HG03095 (cell line): ENCODE measurements at regions not wholly inside any gene's neighbourhood (a gene's known extent, or its start where the extent isn't known, plus 50 kb on each side); places are given as distances from the start of the nearest gene placed in this dataset.

Source experiments
- ATAC-seq: cut with Tn5 transposase; IDR thresholded peaks from one replicate; pipeline ENCODE4 v1.9.1; 2021; ENCODE audit warnings: moderate library complexity; ENCODE audit not compliant: unreplicated experiment

GRCh38 chr16:60304720-60305119 lies 1570.6 kb upstream of the GOT2 start:
- ATAC-seq: no peak

- ATAC-seq: no peak
Measured at GRCh38 chr16:60304066-60304465, 1570.0 kb upstream of the GOT2 start.

GRCh38 chr16:60302676-60303075 lies 1568.6 kb upstream of the GOT2 start:
- ATAC-seq: no peak

GRCh38 chr16:60302261-60302660 lies 1568.1 kb upstream of the GOT2 start:
- ATAC-seq: no peak

GRCh38 chr16:60299241-60299776 lies 1565.2 kb upstream of the GOT2 start:
- no peak for ATAC-seq

GRCh38 chr16:60295451-60295850 lies 1561.3 kb upstream of the GOT2 start:
- no peak for ATAC-seq

GRCh38 chr16:60285794-60286193 lies 1551.7 kb upstream of the GOT2 start:
- no peak for ATAC-seq

- ATAC-seq: no peak
Measured at GRCh38 chr16:60279061-60279665, 1545.0 kb upstream of the GOT2 start.

- ATAC-seq: no peak
Measured at GRCh38 chr16:60274431-60275019, 1540.4 kb upstream of the GOT2 start.

GRCh38 chr16:60271781-60272180 lies 1537.7 kb upstream of the GOT2 start:
- no peak for ATAC-seq

GRCh38 chr16:60271025-60271771 lies 1537.1 kb upstream of the GOT2 start:
- ATAC-seq: no peak

- no peak for ATAC-seq
Measured at GRCh38 chr16:60261425-60261824, 1527.3 kb upstream of the GOT2 start.

GRCh38 chr16:60259956-60260355 lies 1525.8 kb upstream of the GOT2 start:
- ATAC-seq: no peak

- no peak for ATAC-seq
Measured at GRCh38 chr16:60246086-60246485, 1512.0 kb upstream of the GOT2 start.

GRCh38 chr16:60241671-60242070 lies 1507.6 kb upstream of the GOT2 start:
- no peak for ATAC-seq

GRCh38 chr16:60230666-60231065 lies 1496.5 kb upstream of the GOT2 start:
- ATAC-seq: no peak

GRCh38 chr16:60225541-60225940 lies 1491.4 kb upstream of the GOT2 start:
- ATAC-seq: no peak

- no peak for ATAC-seq
Measured at GRCh38 chr16:60217787-60218186, 1483.7 kb upstream of the GOT2 start.

GRCh38 chr16:60214311-60214710 lies 1480.2 kb upstream of the GOT2 start:
- no peak for ATAC-seq

GRCh38 chr16:60206516-60206915 lies 1472.4 kb upstream of the GOT2 start:
- ATAC-seq: no peak

GRCh38 chr16:60204181-60204580 lies 1470.1 kb upstream of the GOT2 start:
- no peak for ATAC-seq

GRCh38 chr16:60203525-60204124 lies 1469.5 kb upstream of the GOT2 start:
- ATAC-seq: no peak
